ENCODE measurements at regions not wholly inside any gene's neighbourhood (a gene's known extent, or its start where the extent isn't known, plus 50 kb on each side); places are given as distances from the start of the nearest gene placed in this dataset.

GRCh38 chr3:73773233-73773632 lies 148.5 kb upstream of the PDZRN3 start (continued):
- TF ChIP-seq USF1 (IDR thresholded peaks at IDR 0.05; ENCODE audit: borderline replicate concordance, low read depth) (no peak), RAD21 (IDR thresholded peaks at IDR 0.05; ENCODE audit: low read length) (no peak), USF2 (IDR thresholded peaks at IDR 0.05; ENCODE audit: borderline replicate concordance, low read depth, low read length) (no peak), RCOR1 (IDR thresholded peaks at IDR 0.05; ENCODE audit: low read length) (no peak), MEF2A (IDR thresholded peaks at IDR 0.05; ENCODE audit: borderline replicate concordance, low read depth) (no peak), REST (IDR thresholded peaks at IDR 0.05; ENCODE audit: low read depth, low read length) (no peak)

GRCh38 chr3:73772076-73772886 lies 147.5 kb upstream of the PDZRN3 start:
- peaks cover 53% of the 10 kb centered on the region for H3F3A ChIP-seq (replicated peaks; ENCODE audit: insufficient read depth)
- TF ChIP-seq NRF1 (IDR thresholded peaks at IDR 0.05; ENCODE audit: low read depth, low read length) (no peak), TCF12 (IDR thresholded peaks at IDR 0.05) (peak; percentile 51), RCOR1 (IDR thresholded peaks at IDR 0.05; ENCODE audit: low read length) (no peak), NFIC (IDR thresholded peaks at IDR 0.05; ENCODE audit: borderline replicate concordance) (peak; percentile 45; the same call in 1 of the 2 replicates), TEAD4 (IDR thresholded peaks at IDR 0.05; ENCODE audit: borderline replicate concordance, insufficient read depth) (peak; percentile 45; the same call in 1 of the 2 replicates), USF2 (IDR thresholded peaks at IDR 0.05; ENCODE audit: borderline replicate concordance, low read depth, low read length) (no peak), RXRA (IDR thresholded peaks at IDR 0.05; ENCODE audit: borderline replicate concordance, low read depth) (peak; percentile 24; the same call in 1 of the 2 replicates), EP300 (IDR thresholded peaks at IDR 0.05; ENCODE audit: borderline replicate concordance in 1 of 2, low read depth in 1 of 2, low read length in 1 of 2) (peak in 1 of 2 experiments; percentile 57; a peak in 1 of 4 replicates), PBX3 (IDR thresholded peaks at IDR 0.05) (peak; percentile 12; the same call in 1 of the 2 replicates), FOXM1 (IDR thresholded peaks at IDR 0.05; ENCODE audit: low read depth) (peak; percentile 30; the same call in 1 of the 2 replicates)
- H3K4me3 ChIP-seq (ENCODE audit: low read depth in 2 of 2, low read length in 1 of 2): no peak overlapping the region
- no peaks in the 10 kb centered on the region for H4K20me1 ChIP-seq (ENCODE audit: insufficient read depth)
- no peak overlapping the region for H2AFZ ChIP-seq (ENCODE audit: low read depth)
- H3K9ac ChIP-seq: no peak overlapping the region; the same call in 1 of the 2 replicates
- H3K4me1 ChIP-seq (ENCODE audit: control insufficient read depth in 1 of 2, insufficient read depth in 2 of 2, low read depth in 1 of 2, low read length in 1 of 2): peaks cover 5 to 16% of the 10 kb centered on the region in 2 experiments; a peak in 3 of 4 replicates
- H3K27me3 ChIP-seq (ENCODE audit: insufficient read depth): no peaks in the 10 kb centered on the region
- no peaks in the 10 kb centered on the region for H3K36me3 ChIP-seq (replicated peaks in 1 of 2; ENCODE audit: control insufficient read depth in 1 of 2, insufficient read depth in 2 of 2, low read length in 1 of 2)
- no peaks in the 10 kb centered on the region for H3K9me2 ChIP-seq
- DNase-seq: no peak
- 0 out of 2 replicates have a peak overlapping the region, but pooled peaks have one; percentile 0 for H3K4me2 ChIP-seq
- peak overlapping the region; percentile 62 to 84 for H3K27ac ChIP-seq (ENCODE audit: low read depth in 2 of 2, low read length in 1 of 2)
- CTCF ChIA-PET: interaction anchor here (0.9 to 1.3 kb wide), 3 partner anchors 264 to 672 kb away, joined by 3 read pairs; no protein-coding TSS in a partner anchor
- no peaks in the 10 kb centered on the region for H3K9me3 ChIP-seq
- POLR2A ChIA-PET: no interaction called here
- WGBS (ENCODE audit: low lambda C conversion rate): 45% methylated on average over 3 of the region's 3 CpGs
- H3K79me2 ChIP-seq (ENCODE audit: insufficient read depth): no peaks in the 10 kb centered on the region
